BJ (cell line): ENCODE measurements at regions not wholly inside any gene's neighbourhood (a gene's known extent, or its start where the extent isn't known, plus 50 kb on each side); places are given as distances from the start of the nearest gene placed in this dataset.

Source experiments
- CTCF ChIA-PET: fragments of 350-600 bp; formaldehyde crosslinking; extraction: SDS; loops from one replicate; lab custom pipeline; 2021; ENCODE audit warnings: antibody characterized with exemption, inconsistent platforms; lab: Yijun Ruan, JAX
- POLR2A ChIA-PET: fragments of 300-600 bp; sonication (Branson Sonifier 250); formaldehyde crosslinking; extraction: SDS; loops from one replicate; lab custom pipeline; 2021; ENCODE audit warnings: antibody characterized with exemption; lab: Charles Lee
- DNase-seq: peaks from one replicate; pipeline ENCODE4 v3.0.0-alpha.2; 2011; ENCODE audit warnings: low read depth
- H3K27me3 ChIP-seq: 2 replicates; pipeline ENCODE4 v1.6.0; 2011; ENCODE audit warnings: low read length; ENCODE audit not compliant: control insufficient read depth, insufficient read depth
- H3K36me3 ChIP-seq: 2 replicates; pipeline ENCODE4 v1.5.1; 2011; ENCODE audit warnings: low read length; ENCODE audit not compliant: control insufficient read depth, insufficient read depth
- H3K4me3 ChIP-seq: 2 replicates; pipeline ENCODE4 v1.5.1; 2011; ENCODE audit warnings: low read depth, mild to moderate bottlenecking, control low read depth, low read length
- TF ChIP-seq, protein P1 (sequence below): IDR thresholded peaks from 2 replicates; pipeline ENCODE4 v1.5.1; 2011; ENCODE audit warnings: low read depth, mild to moderate bottlenecking, control low read depth, inconsistent platforms, low read length, moderate library complexity; ENCODE audit not compliant: insufficient read depth

- POLR2A ChIA-PET: no interaction called here
- CTCF ChIA-PET: no interaction called here
- no peak for DNase-seq
- Histone ChIP-seq H3K4me3 (no peak overlapping the region), H3K36me3 (no peaks in the 10 kb centered on the region), H3K27me3 (no peaks in the 10 kb centered on the region)
- TF ChIP-seq, protein P1, sequence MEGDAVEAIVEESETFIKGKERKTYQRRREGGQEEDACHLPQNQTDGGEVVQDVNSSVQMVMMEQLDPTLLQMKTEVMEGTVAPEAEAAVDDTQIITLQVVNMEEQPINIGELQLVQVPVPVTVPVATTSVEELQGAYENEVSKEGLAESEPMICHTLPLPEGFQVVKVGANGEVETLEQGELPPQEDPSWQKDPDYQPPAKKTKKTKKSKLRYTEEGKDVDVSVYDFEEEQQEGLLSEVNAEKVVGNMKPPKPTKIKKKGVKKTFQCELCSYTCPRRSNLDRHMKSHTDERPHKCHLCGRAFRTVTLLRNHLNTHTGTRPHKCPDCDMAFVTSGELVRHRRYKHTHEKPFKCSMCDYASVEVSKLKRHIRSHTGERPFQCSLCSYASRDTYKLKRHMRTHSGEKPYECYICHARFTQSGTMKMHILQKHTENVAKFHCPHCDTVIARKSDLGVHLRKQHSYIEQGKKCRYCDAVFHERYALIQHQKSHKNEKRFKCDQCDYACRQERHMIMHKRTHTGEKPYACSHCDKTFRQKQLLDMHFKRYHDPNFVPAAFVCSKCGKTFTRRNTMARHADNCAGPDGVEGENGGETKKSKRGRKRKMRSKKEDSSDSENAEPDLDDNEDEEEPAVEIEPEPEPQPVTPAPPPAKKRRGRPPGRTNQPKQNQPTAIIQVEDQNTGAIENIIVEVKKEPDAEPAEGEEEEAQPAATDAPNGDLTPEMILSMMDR: no peak
Observed at GRCh38 chr4:182169572-182169971, 73.6 kb upstream of the TENM3 start.

DNA sequence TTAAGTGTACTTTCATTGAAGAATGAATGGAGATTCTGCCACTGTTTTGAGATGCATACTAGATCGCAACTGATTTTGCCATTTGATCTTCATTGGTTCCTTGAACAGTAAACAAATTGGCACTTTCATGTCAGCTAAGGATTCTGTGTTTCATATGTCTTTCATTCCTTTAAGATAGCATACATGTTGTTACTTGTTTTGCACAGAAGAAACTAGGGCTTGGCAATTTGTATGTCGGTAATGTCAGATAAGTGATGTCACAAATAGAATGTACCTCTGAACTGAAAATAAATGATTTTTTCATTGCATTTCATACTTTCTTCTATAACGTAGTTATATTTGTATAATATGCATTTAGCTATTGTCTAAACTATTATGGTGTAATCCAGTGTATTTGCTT is 73.2 kb upstream of the TENM3 start:
- CTCF ChIA-PET: no interaction called here
- TF ChIP-seq, protein P1: no peak
- Histone ChIP-seq H3K27me3 (no peaks in the 10 kb centered on the region), H3K36me3 (no peaks in the 10 kb centered on the region), H3K4me3 (no peak overlapping the region)
- POLR2A ChIA-PET: no interaction called here
- DNase-seq: no peak

DNA sequence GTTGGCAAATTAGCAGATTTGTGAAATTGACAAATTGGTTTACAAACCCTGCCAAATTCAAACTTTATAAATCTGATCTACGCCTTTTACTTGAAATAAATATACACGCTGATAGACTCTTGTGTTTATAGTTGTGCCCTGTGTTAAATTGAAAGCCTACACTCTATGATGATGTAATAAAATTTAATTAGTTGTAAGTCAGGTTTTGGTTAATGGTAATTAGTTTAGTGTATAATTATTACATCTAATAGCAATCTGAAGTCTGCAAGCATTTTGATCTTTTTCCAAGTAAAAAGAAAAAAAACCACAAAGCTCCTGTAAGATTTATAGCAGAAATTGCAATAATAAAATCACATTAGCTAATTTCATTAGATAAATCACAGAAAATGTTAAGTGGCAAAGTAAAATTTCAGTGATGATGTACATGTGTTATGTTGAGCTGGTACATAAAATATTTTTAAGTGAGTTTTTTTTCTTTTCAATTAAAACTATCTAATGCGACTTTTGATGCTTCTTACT is 72.7 kb upstream of the TENM3 start:
- ChIA-PET POLR2A (no interaction called here), CTCF (no interaction called here)
- TF ChIP-seq, protein P1: no peak
- Histone ChIP-seq H3K27me3 (no peaks in the 10 kb centered on the region), H3K36me3 (no peaks in the 10 kb centered on the region), H3K4me3 (no peak overlapping the region)
- DNase-seq: no peak

- Histone ChIP-seq H3K4me3 (no peak overlapping the region), H3K36me3 (no peaks in the 10 kb centered on the region), H3K27me3 (no peaks in the 10 kb centered on the region)
- DNase-seq: no peak
- TF ChIP-seq, protein P1: no peak
- POLR2A ChIA-PET: no interaction called here
- CTCF ChIA-PET: no interaction called here
Observed at GRCh38 chr4:182174979-182175378, 68.2 kb upstream of the TENM3 start.

DNA sequence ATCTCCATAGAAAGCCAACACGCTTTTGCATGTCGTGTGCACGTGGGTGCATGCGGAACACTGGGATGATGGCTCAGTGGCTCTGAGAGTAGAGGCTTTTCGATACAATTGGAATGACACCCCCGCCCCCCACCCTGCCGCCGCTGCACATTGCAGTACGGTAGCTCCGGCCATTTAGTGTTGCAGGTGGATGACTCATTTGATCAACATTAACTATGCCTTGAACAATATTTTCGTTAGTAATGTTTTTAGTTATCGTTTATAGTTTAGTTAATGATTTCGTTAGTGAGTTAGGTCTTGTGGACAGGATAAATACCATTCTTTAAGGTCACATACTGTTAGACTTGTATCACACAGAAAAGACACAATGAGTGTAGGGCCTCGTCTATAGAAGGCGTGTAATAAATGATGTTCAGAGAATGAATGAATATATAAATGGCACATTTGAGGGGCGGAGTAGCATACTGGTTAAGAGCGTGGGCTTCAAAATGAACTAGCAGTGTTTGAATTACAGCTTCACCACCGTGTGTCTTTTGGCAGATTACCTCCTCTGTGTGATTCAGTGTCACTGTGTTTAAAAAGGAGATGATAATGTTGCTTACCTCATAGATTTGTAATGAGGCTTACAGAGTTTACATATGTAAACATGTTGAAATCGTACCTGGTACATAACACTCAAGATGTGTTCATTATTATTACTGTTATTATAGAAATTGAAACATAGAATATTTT is 67.2 kb upstream of the TENM3 start:
- TF ChIP-seq, protein P1: no peak
- no peak overlapping the region for H3K4me3 ChIP-seq
- H3K27me3 ChIP-seq: no peaks in the 10 kb centered on the region
- CTCF ChIA-PET: no interaction called here
- H3K36me3 ChIP-seq: no peaks in the 10 kb centered on the region
- POLR2A ChIA-PET: no interaction called here
- DNase-seq: no peak
